ENCODE measurements at regions not wholly inside any gene's neighbourhood (a gene's known extent, or its start where the extent isn't known, plus 50 kb on each side); places are given as distances from the start of the nearest gene placed in this dataset.

DNA sequence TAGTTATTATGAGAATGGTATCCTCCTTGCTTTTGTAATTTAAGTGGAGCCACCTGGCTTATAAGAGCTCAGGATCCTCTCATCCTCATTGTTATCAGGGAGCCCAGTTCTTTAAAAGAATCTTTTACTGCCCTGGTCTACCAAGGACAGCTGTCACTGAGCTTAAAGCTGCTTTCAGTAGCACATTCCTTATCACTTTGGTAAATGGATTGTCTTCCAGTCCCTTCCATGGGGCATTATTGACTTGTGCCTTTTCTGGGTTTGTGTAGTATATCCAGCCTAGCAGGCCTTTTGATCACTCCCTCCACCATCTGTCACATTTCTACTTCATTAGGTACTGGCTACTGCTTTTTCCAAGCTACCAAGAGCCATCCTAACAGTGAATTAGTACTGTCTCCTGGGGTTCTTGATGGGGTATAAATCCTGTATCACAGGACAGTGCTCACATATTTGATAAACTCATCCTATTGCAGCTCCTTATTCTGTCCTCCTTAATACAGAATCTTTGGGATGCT lies 208.9 kb downstream of the TMEM26 start:
- intact Hi-C loops (cut with DNase I) = no loop called here
- Histone ChIP-seq H3K36me3 (no peaks in the 10 kb centered on the region), H3K27ac (no peak overlapping the region), H3K27me3 (peaks cover 5% of the 10 kb centered on the region), H3K9me3 (no peaks in the 10 kb centered on the region), H3K4me3 (no peak overlapping the region), H3K4me1 (no peaks in the 10 kb centered on the region)
- ATAC-seq = no peak
- DNase-seq = no peak
- TF ChIP-seq, protein P1, sequence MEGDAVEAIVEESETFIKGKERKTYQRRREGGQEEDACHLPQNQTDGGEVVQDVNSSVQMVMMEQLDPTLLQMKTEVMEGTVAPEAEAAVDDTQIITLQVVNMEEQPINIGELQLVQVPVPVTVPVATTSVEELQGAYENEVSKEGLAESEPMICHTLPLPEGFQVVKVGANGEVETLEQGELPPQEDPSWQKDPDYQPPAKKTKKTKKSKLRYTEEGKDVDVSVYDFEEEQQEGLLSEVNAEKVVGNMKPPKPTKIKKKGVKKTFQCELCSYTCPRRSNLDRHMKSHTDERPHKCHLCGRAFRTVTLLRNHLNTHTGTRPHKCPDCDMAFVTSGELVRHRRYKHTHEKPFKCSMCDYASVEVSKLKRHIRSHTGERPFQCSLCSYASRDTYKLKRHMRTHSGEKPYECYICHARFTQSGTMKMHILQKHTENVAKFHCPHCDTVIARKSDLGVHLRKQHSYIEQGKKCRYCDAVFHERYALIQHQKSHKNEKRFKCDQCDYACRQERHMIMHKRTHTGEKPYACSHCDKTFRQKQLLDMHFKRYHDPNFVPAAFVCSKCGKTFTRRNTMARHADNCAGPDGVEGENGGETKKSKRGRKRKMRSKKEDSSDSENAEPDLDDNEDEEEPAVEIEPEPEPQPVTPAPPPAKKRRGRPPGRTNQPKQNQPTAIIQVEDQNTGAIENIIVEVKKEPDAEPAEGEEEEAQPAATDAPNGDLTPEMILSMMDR (IDR thresholded peaks at IDR 0.05) = no peak

DNA sequence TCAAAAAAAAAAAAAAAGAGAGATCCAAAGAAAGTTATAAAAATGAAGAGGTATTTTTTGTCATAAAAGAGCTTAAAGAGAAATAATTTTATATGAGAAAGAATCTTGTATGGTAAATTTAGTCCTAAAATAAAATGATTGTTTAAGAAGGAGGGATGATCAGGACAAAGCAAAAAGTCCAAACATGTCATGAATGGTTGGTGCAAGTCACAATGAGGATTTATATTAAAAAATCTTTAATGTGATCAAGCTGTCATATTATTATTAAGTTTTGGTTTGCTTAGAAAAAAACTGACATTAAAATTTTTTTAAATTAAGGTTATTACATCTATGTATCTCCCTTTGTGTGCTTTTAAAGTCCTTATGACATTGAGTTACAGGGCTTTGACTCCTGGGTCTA lies 220.4 kb downstream of the TMEM26 start:
- Histone ChIP-seq H3K36me3 (no peaks in the 10 kb centered on the region), H3K4me3 (no peak overlapping the region), H3K27me3 (no peaks in the 10 kb centered on the region), H3K9me3 (no peaks in the 10 kb centered on the region), H3K4me1 (no peaks in the 10 kb centered on the region), H3K27ac (no peak overlapping the region)
- ATAC-seq = no peak
- TF ChIP-seq, protein P1 (IDR thresholded peaks at IDR 0.05) = no peak
- no peak for DNase-seq
- intact Hi-C loops (cut with DNase I) = no loop called here

DNA sequence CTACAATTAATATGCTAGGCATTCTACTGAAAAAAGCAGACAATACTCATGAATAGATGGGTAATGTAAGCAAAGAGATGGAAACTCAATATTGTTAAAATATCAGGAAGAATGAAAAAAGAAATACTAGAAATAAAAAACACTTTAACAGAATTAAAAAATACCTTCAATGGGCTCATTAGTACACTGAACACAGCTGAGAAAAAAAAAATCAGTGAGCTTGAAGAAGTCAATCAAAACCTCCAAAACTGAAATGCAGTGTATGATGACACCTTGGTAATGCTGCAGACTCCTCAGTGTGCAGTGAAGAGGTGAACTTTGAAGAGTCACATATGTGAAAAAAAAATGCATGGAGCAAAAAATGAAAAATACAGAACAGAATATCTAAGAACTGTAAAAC lies 227.2 kb downstream of the TMEM26 start:
- TF ChIP-seq, protein P1 (IDR thresholded peaks at IDR 0.05) = no peak

DNA sequence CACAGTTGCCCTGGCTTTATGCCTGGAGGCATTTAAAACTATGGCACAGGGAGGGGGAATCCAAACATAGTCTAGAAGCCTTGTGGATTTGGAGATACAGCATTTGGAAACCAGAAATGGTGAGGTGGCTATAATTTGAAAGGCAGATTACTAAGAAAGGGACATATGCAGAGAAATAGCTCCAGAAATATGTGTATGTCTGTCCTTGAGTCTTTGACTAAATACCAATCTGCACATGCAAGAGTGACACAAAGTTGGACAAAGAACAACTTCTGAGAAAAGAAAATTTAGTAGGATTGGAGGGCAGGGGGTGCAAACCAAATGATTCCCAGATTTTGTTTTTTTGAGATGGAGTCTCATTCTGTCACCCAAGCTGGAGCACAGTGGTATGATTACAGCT lies 229.6 kb downstream of the TMEM26 start:
- H3K27me3 ChIP-seq = no peaks in the 10 kb centered on the region
- no peaks in the 10 kb centered on the region for H3K4me1 ChIP-seq
- H3K36me3 ChIP-seq = no peaks in the 10 kb centered on the region
- DNase-seq (no peak), ATAC-seq (no peak)
- TF ChIP-seq, protein P1 (IDR thresholded peaks at IDR 0.05) = no peak
- no peaks in the 10 kb centered on the region for H3K9me3 ChIP-seq
- no peak overlapping the region for H3K4me3 ChIP-seq
- intact Hi-C loops (cut with DNase I) = no loop called here
- H3K27ac ChIP-seq = no peak overlapping the region

More for the DNA sequence above, 227.2 kb downstream of the TMEM26 start:
- intact Hi-C loops (cut with DNase I) = no loop called here
- H3K4me1 ChIP-seq = no peaks in the 10 kb centered on the region
- no peak overlapping the region for H3K27ac ChIP-seq
- H3K27me3 ChIP-seq = no peaks in the 10 kb centered on the region
- ATAC-seq (no peak), DNase-seq (no peak)
- no peaks in the 10 kb centered on the region for H3K36me3 ChIP-seq
- no peak overlapping the region for H3K4me3 ChIP-seq
- no peaks in the 10 kb centered on the region for H3K9me3 ChIP-seq

DNA sequence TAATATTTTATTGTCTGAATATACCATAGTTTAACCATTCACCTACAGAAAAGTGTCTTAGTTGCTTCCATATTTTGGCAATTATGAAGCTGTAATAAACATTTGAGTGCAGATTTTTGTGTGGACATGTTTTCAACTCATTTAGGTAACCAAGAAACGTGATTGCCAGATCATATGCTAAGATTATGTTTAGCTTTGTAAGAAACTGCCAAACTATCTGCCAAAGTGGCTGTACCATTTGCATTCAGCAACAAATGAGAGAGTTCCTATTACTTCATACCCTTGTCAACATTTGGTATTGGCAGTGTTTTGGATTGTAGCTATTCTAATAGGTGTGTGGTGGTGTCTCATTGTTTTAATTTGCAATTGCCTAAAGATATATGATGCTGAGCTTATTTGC lies 233.5 kb downstream of the TMEM26 start:
- no peak for DNase-seq
- TF ChIP-seq, protein P1 (IDR thresholded peaks at IDR 0.05) = no peak
- no peak overlapping the region for H3K4me3 ChIP-seq
- H3K9me3 ChIP-seq = no peaks in the 10 kb centered on the region
- H3K27ac ChIP-seq = no peak overlapping the region
- intact Hi-C loops (cut with DNase I) = no loop called here
- no peaks in the 10 kb centered on the region for H3K4me1 ChIP-seq
- no peak for ATAC-seq
- no peaks in the 10 kb centered on the region for H3K36me3 ChIP-seq
- no peaks in the 10 kb centered on the region for H3K27me3 ChIP-seq

All from upper lobe of right lung (tissue), 1 donor.